ENCODE measurements at regions not wholly inside any gene's neighbourhood (a gene's known extent, or its start where the extent isn't known, plus 50 kb on each side); places are given as distances from the start of the nearest gene placed in this dataset.
"Not testable (repeated sequence)": the region's sequence is repeated elsewhere in the genome, so short reads cannot be mapped to it uniquely, and the experiment has no call there.

GRCh38 chr10:29703271-29703670 lies 68.5 kb upstream of the SVIL start:
- H3K4me3 Mint-ChIP-seq (ENCODE audit: unreplicated experiment): no peak overlapping the region
- TF ChIP-seq, protein P1, sequence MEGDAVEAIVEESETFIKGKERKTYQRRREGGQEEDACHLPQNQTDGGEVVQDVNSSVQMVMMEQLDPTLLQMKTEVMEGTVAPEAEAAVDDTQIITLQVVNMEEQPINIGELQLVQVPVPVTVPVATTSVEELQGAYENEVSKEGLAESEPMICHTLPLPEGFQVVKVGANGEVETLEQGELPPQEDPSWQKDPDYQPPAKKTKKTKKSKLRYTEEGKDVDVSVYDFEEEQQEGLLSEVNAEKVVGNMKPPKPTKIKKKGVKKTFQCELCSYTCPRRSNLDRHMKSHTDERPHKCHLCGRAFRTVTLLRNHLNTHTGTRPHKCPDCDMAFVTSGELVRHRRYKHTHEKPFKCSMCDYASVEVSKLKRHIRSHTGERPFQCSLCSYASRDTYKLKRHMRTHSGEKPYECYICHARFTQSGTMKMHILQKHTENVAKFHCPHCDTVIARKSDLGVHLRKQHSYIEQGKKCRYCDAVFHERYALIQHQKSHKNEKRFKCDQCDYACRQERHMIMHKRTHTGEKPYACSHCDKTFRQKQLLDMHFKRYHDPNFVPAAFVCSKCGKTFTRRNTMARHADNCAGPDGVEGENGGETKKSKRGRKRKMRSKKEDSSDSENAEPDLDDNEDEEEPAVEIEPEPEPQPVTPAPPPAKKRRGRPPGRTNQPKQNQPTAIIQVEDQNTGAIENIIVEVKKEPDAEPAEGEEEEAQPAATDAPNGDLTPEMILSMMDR (IDR thresholded peaks at IDR 0.05): no peak
- peak overlapping the region; percentile 41 for H3K27ac Mint-ChIP-seq (ENCODE audit: unreplicated experiment)
- H3K4me1 Mint-ChIP-seq (ENCODE audit: unreplicated experiment): peaks cover 41% of the 10 kb centered on the region
- no peaks in the 10 kb centered on the region for H3K9me3 Mint-ChIP-seq (ENCODE audit: unreplicated experiment)
- H3K36me3 Mint-ChIP-seq (ENCODE audit: unreplicated experiment): peaks cover 22% of the 10 kb centered on the region
- H3K27me3 Mint-ChIP-seq (ENCODE audit: unreplicated experiment): no peaks in the 10 kb centered on the region
- peak; percentile 77 for DNase-seq (ENCODE audit: extremely low spot score, unreplicated experiment)

DNA sequence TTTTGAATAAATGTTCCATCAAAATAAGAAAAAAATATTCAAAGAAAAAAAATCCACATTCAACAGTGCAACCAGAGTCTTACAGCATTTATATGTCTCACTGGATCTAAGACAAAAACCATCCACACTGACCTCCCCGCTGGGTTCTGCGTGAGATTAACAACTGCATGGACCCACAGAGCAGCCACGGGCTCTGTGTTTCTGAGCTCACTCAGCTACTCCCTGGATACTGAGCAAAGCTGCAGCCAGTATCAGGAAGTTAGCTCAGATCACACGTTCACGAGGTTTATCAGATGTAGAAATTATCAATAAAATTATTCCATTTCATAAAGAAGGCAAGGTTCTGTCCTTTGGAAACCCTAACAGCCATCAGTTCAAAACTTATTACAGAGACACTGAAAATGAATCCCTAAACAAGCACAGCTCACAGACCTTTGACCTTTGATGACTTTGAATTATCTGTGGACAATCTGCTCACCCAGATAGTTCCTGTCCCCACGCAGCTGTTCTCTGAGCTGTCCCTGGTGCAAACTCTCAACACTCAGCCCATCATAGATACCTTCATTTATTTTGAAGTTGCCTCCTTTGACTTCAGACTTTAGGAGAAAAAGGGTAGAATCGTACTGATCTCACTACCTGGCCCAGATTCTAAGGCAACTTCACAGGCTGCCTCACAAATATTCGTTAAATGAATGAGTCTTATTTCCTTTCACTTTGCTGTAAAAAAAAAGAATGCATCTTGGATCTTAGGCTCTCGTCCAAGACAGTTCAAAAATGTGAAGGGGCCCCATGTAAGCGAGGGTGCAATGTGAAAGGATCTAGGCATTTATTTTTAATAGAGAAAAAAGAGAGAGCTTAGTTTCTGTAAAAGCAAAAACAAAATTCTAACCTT lies 67.7 kb upstream of the SVIL start:
- H3K4me1 Mint-ChIP-seq (ENCODE audit: unreplicated experiment): peaks cover 38% of the 10 kb centered on the region
- no peaks in the 10 kb centered on the region for H3K27me3 Mint-ChIP-seq (ENCODE audit: unreplicated experiment)
- TF ChIP-seq, protein P1 (IDR thresholded peaks at IDR 0.05): no peak
- DNase-seq (ENCODE audit: extremely low spot score, unreplicated experiment): peak; percentile 11
- H3K27ac Mint-ChIP-seq (ENCODE audit: unreplicated experiment): no peak overlapping the region
- no peak overlapping the region for H3K4me3 Mint-ChIP-seq (ENCODE audit: unreplicated experiment)
- no peaks in the 10 kb centered on the region for H3K9me3 Mint-ChIP-seq (ENCODE audit: unreplicated experiment)
- peaks cover 22% of the 10 kb centered on the region for H3K36me3 Mint-ChIP-seq (ENCODE audit: unreplicated experiment)

DNA sequence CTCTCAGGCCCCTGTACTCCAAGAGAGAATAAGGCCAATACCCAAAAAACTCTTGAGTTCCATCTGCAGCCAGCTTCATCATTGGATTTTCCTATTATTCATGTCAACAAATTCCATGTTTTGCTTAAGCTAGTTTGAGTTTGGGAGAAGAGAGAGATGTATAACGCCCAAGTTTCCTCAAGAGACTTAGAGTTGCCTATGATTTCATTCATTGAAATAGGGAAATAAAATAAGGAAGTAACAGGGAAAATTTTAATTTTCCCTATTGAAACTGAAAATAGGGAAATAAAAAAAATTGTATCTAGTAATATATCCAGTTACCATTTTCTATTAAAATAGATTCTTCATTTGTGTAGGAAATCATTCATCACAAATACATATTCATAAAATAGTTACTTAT lies 66.5 kb upstream of the SVIL start:
- Mint-ChIP-seq H3K4me1 (ENCODE audit: unreplicated experiment) (peaks cover 38% of the 10 kb centered on the region), H3K36me3 (ENCODE audit: unreplicated experiment) (peaks cover 11% of the 10 kb centered on the region), H3K27ac (ENCODE audit: unreplicated experiment) (no peak overlapping the region), H3K27me3 (ENCODE audit: unreplicated experiment) (no peaks in the 10 kb centered on the region), H3K9me3 (ENCODE audit: unreplicated experiment) (no peaks in the 10 kb centered on the region), H3K4me3 (ENCODE audit: unreplicated experiment) (no peak overlapping the region)
- DNase-seq (ENCODE audit: extremely low spot score, unreplicated experiment): no peak
- TF ChIP-seq, protein P1 (IDR thresholded peaks at IDR 0.05): no peak

DNA sequence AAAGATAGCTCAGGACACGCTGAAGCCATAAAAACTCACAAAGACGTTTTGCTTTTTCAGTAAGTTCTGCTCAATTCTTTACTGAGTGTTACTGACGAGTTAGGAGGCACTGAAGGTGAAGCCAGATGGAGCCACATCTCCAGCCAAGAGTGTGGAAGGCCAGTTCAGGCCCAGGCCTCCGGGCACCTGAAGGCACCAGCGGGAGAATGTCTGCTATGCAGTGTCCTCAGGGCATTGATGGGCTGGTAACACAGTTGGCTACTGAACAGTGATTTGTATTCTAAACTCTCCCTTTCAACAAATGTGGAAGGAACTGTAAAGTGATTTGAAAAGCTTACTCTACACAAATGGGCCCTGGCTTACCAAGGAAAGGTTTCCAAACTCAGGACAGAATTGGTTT lies 64.8 kb upstream of the SVIL start:
- Mint-ChIP-seq H3K27me3 (ENCODE audit: unreplicated experiment) (no peaks in the 10 kb centered on the region), H3K9me3 (ENCODE audit: unreplicated experiment) (no peaks in the 10 kb centered on the region), H3K36me3 (ENCODE audit: unreplicated experiment) (peaks cover 15% of the 10 kb centered on the region), H3K27ac (ENCODE audit: unreplicated experiment) (peak overlapping the region; percentile 23), H3K4me3 (ENCODE audit: unreplicated experiment) (no peak overlapping the region), H3K4me1 (ENCODE audit: unreplicated experiment) (peaks cover 38% of the 10 kb centered on the region)
- peak; percentile 72 for DNase-seq (ENCODE audit: extremely low spot score, unreplicated experiment)
- TF ChIP-seq, protein P1 (IDR thresholded peaks at IDR 0.05): no peak

DNA sequence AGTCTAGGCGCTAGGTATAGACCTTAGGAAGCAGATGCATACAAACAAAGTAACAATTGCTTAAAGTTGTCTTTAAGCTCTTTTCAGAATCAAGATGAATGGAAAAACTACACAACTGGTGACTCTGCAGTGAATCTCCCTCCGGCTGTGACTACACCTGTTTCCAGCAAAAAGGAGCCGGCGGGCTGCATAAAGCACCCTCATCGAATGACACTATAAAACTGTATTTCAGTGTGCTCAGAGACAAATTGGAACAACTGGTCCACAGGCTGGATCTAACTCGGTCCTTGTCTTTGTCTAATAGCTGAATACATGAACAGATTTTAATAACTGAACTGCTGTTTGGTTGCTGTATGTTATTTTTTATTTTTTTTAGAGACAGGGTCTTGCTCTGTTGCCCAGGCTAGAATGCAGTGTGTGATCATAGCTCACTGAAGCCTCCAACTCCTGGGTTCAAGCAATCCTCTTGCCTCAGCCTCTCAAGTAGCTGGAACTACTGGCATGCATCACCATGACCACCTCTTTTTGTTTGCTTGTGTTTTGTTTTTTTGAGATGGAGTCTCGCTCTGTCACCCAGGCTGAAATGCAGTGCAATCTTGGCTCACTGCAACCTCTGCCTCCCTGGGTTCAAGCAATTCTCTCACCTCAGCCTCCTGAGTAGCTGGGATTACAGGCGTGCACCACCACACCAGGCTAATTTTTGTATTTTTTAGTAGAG lies 64.2 kb upstream of the SVIL start:
- H3K27ac Mint-ChIP-seq (ENCODE audit: unreplicated experiment): no peak overlapping the region
- no peaks in the 10 kb centered on the region for H3K27me3 Mint-ChIP-seq (ENCODE audit: unreplicated experiment)
- H3K4me3 Mint-ChIP-seq (ENCODE audit: unreplicated experiment): no peak overlapping the region

GRCh38 chr10:29696581-29696980 lies 61.8 kb upstream of the SVIL start:
- not testable (repeated sequence) for H3K27ac Mint-ChIP-seq (ENCODE audit: unreplicated experiment); H3K9me3 Mint-ChIP-seq (ENCODE audit: unreplicated experiment); H3K27me3 Mint-ChIP-seq (ENCODE audit: unreplicated experiment); H3K4me3 Mint-ChIP-seq (ENCODE audit: unreplicated experiment)
- Mint-ChIP-seq H3K36me3 (ENCODE audit: unreplicated experiment) (peaks cover 15% of the 10 kb centered on the region), H3K4me1 (ENCODE audit: unreplicated experiment) (peaks cover 24% of the 10 kb centered on the region)
- DNase-seq (ENCODE audit: extremely low spot score, unreplicated experiment): peak; percentile 75

More for the DNA sequence above, 64.2 kb upstream of the SVIL start:
- peaks cover 9% of the 10 kb centered on the region for H3K36me3 Mint-ChIP-seq (ENCODE audit: unreplicated experiment)
- peaks cover 31% of the 10 kb centered on the region for H3K4me1 Mint-ChIP-seq (ENCODE audit: unreplicated experiment)
- H3K9me3 Mint-ChIP-seq (ENCODE audit: unreplicated experiment): no peaks in the 10 kb centered on the region
- TF ChIP-seq, protein P1 (IDR thresholded peaks at IDR 0.05): no peak
- peak; percentile 27 for DNase-seq (ENCODE audit: extremely low spot score, unreplicated experiment)
